Liver (tissue), 8 donors: ENCODE measurements at regions not wholly inside any gene's neighbourhood (a gene's known extent, or its start where the extent isn't known, plus 50 kb on each side); places are given as distances from the start of the nearest gene placed in this dataset.

ENCODE experiments used
- DNase-seq: peaks from one replicate; pipeline ENCODE4 v3.0.0-alpha.2; 2017; ENCODE audit warnings: low spot score
- H3K27ac ChIP-seq, 2 donors: one replicate each; pipeline ENCODE4 v1.7.0; 2013; ENCODE audit warnings: inconsistent platforms in 2 of 2, low read length in 2 of 2, control low read depth in 1 of 2, low read depth in 1 of 2, mild to moderate bottlenecking in 1 of 2
- H3K27me3 ChIP-seq, 4 donors: one replicate each; pipeline versions ENCODE4 v1.6.1 to v1.7.0; 2013; ENCODE audit warnings: low read length in 3 of 4, inconsistent platforms in 1 of 4, mild to moderate bottlenecking in 1 of 4, moderate library complexity in 1 of 4; ENCODE audit not compliant: control insufficient read depth in 4 of 4, insufficient read depth in 4 of 4
- H3K36me3 ChIP-seq, 4 donors: one replicate each; pipeline versions ENCODE4 v1.6.1 to v1.7.0; 2013; ENCODE audit warnings: low read length in 3 of 4, mild to moderate bottlenecking in 3 of 4, low read depth in 1 of 4, moderate library complexity in 1 of 4; ENCODE audit not compliant: control insufficient read depth in 4 of 4, insufficient read depth in 3 of 4
- H3K4me1 ChIP-seq, 4 donors: one replicate each; pipeline versions ENCODE4 v1.6.1 to v1.7.0; 2013; ENCODE audit warnings: low read length in 3 of 4, mild to moderate bottlenecking in 3 of 4, moderate library complexity in 1 of 4; ENCODE audit not compliant: control insufficient read depth in 4 of 4, insufficient read depth in 4 of 4
- H3K4me3 ChIP-seq, 3 donors: one replicate each; pipeline versions ENCODE4 v1.6.1 to v1.7.0; 2013; ENCODE audit warnings: low read length in 3 of 3, control low read depth in 1 of 3, low read depth in 1 of 3, mild to moderate bottlenecking in 1 of 3
- H3K9ac ChIP-seq, 2 donors: one replicate each; pipeline ENCODE4 v1.7.0; 2013; ENCODE audit warnings: low read length in 2 of 2, mild to moderate bottlenecking in 2 of 2, moderate library complexity in 2 of 2, control low read depth in 1 of 2, low read depth in 1 of 2
- H3K9me3 ChIP-seq, 4 donors: one replicate each; pipeline versions ENCODE4 v1.6.1 to v1.7.0; 2013; ENCODE audit warnings: low read length in 3 of 4; ENCODE audit not compliant: control insufficient read depth in 4 of 4
- ATF3 ChIP-seq: IDR thresholded peaks from 2 replicates; pipeline ENCODE4 v1.6.1; 2016; ENCODE audit warnings: antibody characterized with exemption
- CTCF ChIP-seq: fragments of 150-350 bp; IDR thresholded peaks from 2 replicates; pipeline ENCODE4 v1.5.1; 2017; ENCODE audit warnings: improper control_type of control experiment, low read depth, low read length; ENCODE audit not compliant: missing input control
- EGR1 ChIP-seq, 2 donors: IDR thresholded peaks; 2 replicates each; pipeline ENCODE4 v1.6.1; 2016 to 2018; ENCODE audit warnings: antibody characterized with exemption in 2 of 2, low read depth in 2 of 2
- FOXA1 ChIP-seq: IDR thresholded peaks from 2 replicates; pipeline ENCODE4 v1.6.1; 2016; ENCODE audit warnings: antibody characterized with exemption
- FOXA2 ChIP-seq: IDR thresholded peaks from 2 replicates; pipeline ENCODE4 v1.6.1; 2016; ENCODE audit warnings: antibody characterized with exemption
- HNF4A ChIP-seq, 2 donors: conservative IDR thresholded peaks; 2 replicates each; pipeline ENCODE4 v1.6.1; 2016; ENCODE audit warnings: antibody characterized with exemption in 2 of 2, mild to moderate bottlenecking in 2 of 2
- JUND ChIP-seq, 2 donors: IDR thresholded peaks; 2 replicates each; pipeline ENCODE4 v1.6.1; 2016; ENCODE audit warnings: antibody characterized with exemption in 2 of 2
- MAX ChIP-seq: IDR thresholded peaks from 2 replicates; pipeline ENCODE4 v1.6.1; 2016; ENCODE audit warnings: antibody characterized with exemption
- NR2F2 ChIP-seq: IDR thresholded peaks from 2 replicates; pipeline ENCODE4 v1.6.1; 2016; ENCODE audit warnings: antibody characterized with exemption
- RAD21 ChIP-seq, 2 donors: IDR thresholded peaks; 2 replicates each; pipeline ENCODE4 v1.6.1; 2016; ENCODE audit warnings: antibody characterized with exemption in 2 of 2, mild to moderate bottlenecking in 2 of 2
- REST ChIP-seq: IDR thresholded peaks from 2 replicates; pipeline ENCODE4 v1.6.1; 2016; ENCODE audit warnings: antibody characterized with exemption, mild to moderate bottlenecking
- RXRA ChIP-seq, 2 donors: IDR thresholded peaks; 2 replicates each; pipeline ENCODE4 v1.6.1; 2017 to 2018; ENCODE audit warnings: antibody characterized with exemption in 2 of 2, mild to moderate bottlenecking in 1 of 2
- SP1 ChIP-seq: IDR thresholded peaks from 2 replicates; pipeline ENCODE4 v1.6.1; 2018; ENCODE audit warnings: antibody characterized with exemption, mild to moderate bottlenecking
- TAF1 ChIP-seq: conservative IDR thresholded peaks from 2 replicates; pipeline ENCODE4 v1.6.1; 2016; ENCODE audit warnings: antibody characterized with exemption, mild to moderate bottlenecking
- YY1 ChIP-seq: IDR thresholded peaks from 2 replicates; pipeline ENCODE4 v1.6.1; 2016; ENCODE audit warnings: antibody characterized with exemption, mild to moderate bottlenecking
- ZBTB33 ChIP-seq: IDR thresholded peaks from 2 replicates; pipeline ENCODE4 v1.6.1; 2016; ENCODE audit warnings: antibody characterized with exemption
- WGBS: extraction: QIAGEN DNeasy Blood & Tissue Kit; methylation state at CpG from one replicate; pipeline ENCODE4 v1.1.7; 2013; 5-methylcytosine and 5-hydroxymethylcytosine counted together
- donor health status: healthy.
- donor health status: healthy.
- donor health status: healthy.
- donor health status: healthy.
- donor health status: healthy.

GRCh38 chr13:53921473-53921872 is 892.9 kb downstream of the OLFM4 start:
- Histone ChIP-seq H3K27me3 (no peaks in the 10 kb centered on the region), H3K4me3 (no peak overlapping the region), H3K27ac (no peak overlapping the region), H3K36me3 (no peaks in the 10 kb centered on the region), H3K9me3 (no peaks in the 10 kb centered on the region), H3K9ac (no peak overlapping the region), H3K4me1 (no peaks in the 10 kb centered on the region)
- WGBS = 83% methylated on average over 13 of the region's 13 CpGs
- TF ChIP-seq FOXA2 (no peak), TAF1 (no peak), NR2F2 (no peak), ZBTB33 (no peak), RAD21 (IDR thresholded peaks at IDR 0.05) (no peak), HNF4A (conservative IDR thresholded peaks at IDR 0.05) (no peak), RXRA (IDR thresholded peaks at IDR 0.05) (no peak), SP1 (no peak), MAX (no peak), ATF3 (no peak), EGR1 (IDR thresholded peaks at IDR 0.05; ENCODE audit: low read depth in 2 of 2) (no peak), FOXA1 (no peak), REST (no peak), CTCF (no peak)
- DNase-seq = no peak

GRCh38 chr13:53941588-53942190 is 913.1 kb downstream of the OLFM4 start:
- DNase-seq = no peak
- Histone ChIP-seq H3K9me3 (no peaks in the 10 kb centered on the region), H3K9ac (no peak overlapping the region), H3K4me1 (no peaks in the 10 kb centered on the region), H3K4me3 (no peak overlapping the region), H3K27me3 (no peaks in the 10 kb centered on the region), H3K36me3 (no peaks in the 10 kb centered on the region), H3K27ac (no peak overlapping the region)
- WGBS = 26% methylated on average over 1 of the region's 1 CpG
- TF ChIP-seq JUND (IDR thresholded peaks at IDR 0.05) (no peak), MAX (no peak), ATF3 (no peak), EGR1 (IDR thresholded peaks at IDR 0.05; ENCODE audit: low read depth in 2 of 2) (no peak), TAF1 (no peak), CTCF (no peak), REST (no peak), YY1 (no peak), RXRA (IDR thresholded peaks at IDR 0.05) (no peak), NR2F2 (no peak), FOXA2 (no peak)
